ENCODE measurements at regions not wholly inside any gene's neighbourhood (a gene's known extent, or its start where the extent isn't known, plus 50 kb on each side); places are given as distances from the start of the nearest gene placed in this dataset.

DNA sequence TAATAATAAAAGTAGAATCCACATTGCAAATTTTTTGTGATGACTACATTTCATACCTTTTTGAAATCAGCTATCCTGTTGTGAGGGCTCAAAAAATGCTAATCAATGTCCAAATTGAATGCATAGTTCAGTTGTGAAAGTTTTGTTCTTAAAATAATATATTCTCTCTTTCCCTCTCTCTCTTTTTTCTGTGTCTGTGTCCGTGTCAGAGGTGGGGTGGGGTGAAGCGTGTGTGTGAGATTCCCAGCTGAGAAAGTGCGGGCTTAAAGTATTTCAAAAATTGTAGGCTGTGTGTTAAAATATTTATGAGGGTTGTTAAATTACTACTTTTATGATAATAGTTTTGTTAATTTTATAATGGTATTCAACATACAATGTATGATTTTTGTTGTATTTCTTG, 388.0 kb upstream of the LRRTM4 start:
- Histone ChIP-seq H3K4me3 (ENCODE audit: low read depth, low read length, poor library complexity, severe bottlenecking) (no peak overlapping the region), H3K27ac (ENCODE audit: low read depth, low read length, poor library complexity, severe bottlenecking) (no peak overlapping the region), H3K9ac (ENCODE audit: low read length) (no peak overlapping the region), H3K79me2 (ENCODE audit: insufficient read depth, low read length) (no peaks in the 10 kb centered on the region), H2AFZ (ENCODE audit: low read length) (no peak overlapping the region), H4K20me1 (ENCODE audit: insufficient read depth, low read length) (no peaks in the 10 kb centered on the region), H3K9me3 (ENCODE audit: low read length) (no peaks in the 10 kb centered on the region), H3K4me2 (ENCODE audit: low read length) (no peak overlapping the region), H3K4me1 (ENCODE audit: insufficient read depth, low read length, severe bottlenecking) (no peaks in the 10 kb centered on the region), H3F3A (ENCODE audit: insufficient read depth, low read length) (no peaks in the 10 kb centered on the region), H3K9me2 (ENCODE audit: low read depth, low read length) (no peaks in the 10 kb centered on the region), H3K27me3 (ENCODE audit: insufficient read depth, low read length) (no peaks in the 10 kb centered on the region), H3K36me3 (ENCODE audit: insufficient read depth, low read length) (no peaks in the 10 kb centered on the region)
- TF ChIP-seq, protein P1, sequence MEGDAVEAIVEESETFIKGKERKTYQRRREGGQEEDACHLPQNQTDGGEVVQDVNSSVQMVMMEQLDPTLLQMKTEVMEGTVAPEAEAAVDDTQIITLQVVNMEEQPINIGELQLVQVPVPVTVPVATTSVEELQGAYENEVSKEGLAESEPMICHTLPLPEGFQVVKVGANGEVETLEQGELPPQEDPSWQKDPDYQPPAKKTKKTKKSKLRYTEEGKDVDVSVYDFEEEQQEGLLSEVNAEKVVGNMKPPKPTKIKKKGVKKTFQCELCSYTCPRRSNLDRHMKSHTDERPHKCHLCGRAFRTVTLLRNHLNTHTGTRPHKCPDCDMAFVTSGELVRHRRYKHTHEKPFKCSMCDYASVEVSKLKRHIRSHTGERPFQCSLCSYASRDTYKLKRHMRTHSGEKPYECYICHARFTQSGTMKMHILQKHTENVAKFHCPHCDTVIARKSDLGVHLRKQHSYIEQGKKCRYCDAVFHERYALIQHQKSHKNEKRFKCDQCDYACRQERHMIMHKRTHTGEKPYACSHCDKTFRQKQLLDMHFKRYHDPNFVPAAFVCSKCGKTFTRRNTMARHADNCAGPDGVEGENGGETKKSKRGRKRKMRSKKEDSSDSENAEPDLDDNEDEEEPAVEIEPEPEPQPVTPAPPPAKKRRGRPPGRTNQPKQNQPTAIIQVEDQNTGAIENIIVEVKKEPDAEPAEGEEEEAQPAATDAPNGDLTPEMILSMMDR (IDR thresholded peaks at IDR 0.05; ENCODE audit: low read length), result no peak
- no peak for TF ChIP-seq EZH2 (IDR thresholded peaks at IDR 0.05; ENCODE audit: borderline replicate concordance, low read length)

DNA sequence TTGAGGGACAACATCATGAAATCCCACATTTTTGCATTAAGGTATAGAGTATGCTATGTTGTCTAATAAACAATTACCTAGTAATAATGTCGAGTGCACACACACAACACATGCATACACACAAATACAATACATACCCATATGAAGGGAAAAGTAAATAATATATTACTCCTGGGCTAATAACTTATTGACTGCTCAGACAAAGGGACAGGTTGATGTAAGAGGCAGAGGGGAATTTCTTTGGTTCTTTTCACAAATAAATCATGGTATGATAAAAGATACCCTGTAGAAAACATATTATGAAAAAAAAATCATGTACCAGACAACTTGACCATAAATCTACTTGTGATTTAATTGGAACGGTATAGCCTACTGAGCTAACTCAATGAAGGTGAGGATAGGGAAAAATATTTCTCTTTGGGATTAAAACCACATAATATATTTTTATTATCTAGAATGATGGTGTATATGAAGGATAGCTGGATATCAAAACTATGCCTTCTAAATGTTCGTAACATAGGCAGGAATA, 398.7 kb upstream of the LRRTM4 start:
- no peaks in the 10 kb centered on the region for H3K4me1 ChIP-seq (ENCODE audit: insufficient read depth, low read length, severe bottlenecking)
- no peak for TF ChIP-seq EZH2 (IDR thresholded peaks at IDR 0.05; ENCODE audit: borderline replicate concordance, low read length)
- H3K9me2 ChIP-seq (ENCODE audit: low read depth, low read length), result no peaks in the 10 kb centered on the region
- no peaks in the 10 kb centered on the region for H3K27me3 ChIP-seq (ENCODE audit: insufficient read depth, low read length)
- no peaks in the 10 kb centered on the region for H3K36me3 ChIP-seq (ENCODE audit: insufficient read depth, low read length)
- no peaks in the 10 kb centered on the region for H3K9me3 ChIP-seq (ENCODE audit: low read length)
- H3F3A ChIP-seq (ENCODE audit: insufficient read depth, low read length), result no peaks in the 10 kb centered on the region
- H3K79me2 ChIP-seq (ENCODE audit: insufficient read depth, low read length), result no peaks in the 10 kb centered on the region
- H3K4me3 ChIP-seq (ENCODE audit: low read depth, low read length, poor library complexity, severe bottlenecking), result no peak overlapping the region
- H2AFZ ChIP-seq (ENCODE audit: low read length), result no peak overlapping the region
- no peaks in the 10 kb centered on the region for H4K20me1 ChIP-seq (ENCODE audit: insufficient read depth, low read length)
- H3K9ac ChIP-seq (ENCODE audit: low read length), result no peak overlapping the region
- H3K4me2 ChIP-seq (ENCODE audit: low read length), result no peak overlapping the region
- H3K27ac ChIP-seq (ENCODE audit: low read depth, low read length, poor library complexity, severe bottlenecking), result no peak overlapping the region

DNA sequence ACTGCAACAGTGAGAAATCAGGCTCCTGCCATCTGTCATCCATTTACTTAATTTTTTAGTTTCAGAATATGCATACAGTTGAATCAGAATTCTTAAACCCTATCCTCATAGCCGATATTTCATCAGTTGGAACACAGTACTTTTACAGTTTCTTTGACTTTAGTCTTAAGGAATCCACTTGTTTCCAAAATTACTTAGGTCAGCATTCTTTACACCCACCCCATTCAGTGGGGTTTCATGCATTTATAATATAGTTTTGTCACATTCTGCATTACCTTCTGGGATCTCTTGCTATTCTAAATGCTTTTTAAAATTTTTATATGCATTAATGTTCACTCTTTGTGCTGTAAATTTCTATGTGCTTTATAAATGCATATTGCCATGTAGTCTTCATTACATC, 400.4 kb upstream of the LRRTM4 start:
- H3F3A ChIP-seq (ENCODE audit: insufficient read depth, low read length), result no peaks in the 10 kb centered on the region
- H3K9me3 ChIP-seq (ENCODE audit: low read length), result no peaks in the 10 kb centered on the region
- H3K79me2 ChIP-seq (ENCODE audit: insufficient read depth, low read length), result no peaks in the 10 kb centered on the region
- H4K20me1 ChIP-seq (ENCODE audit: insufficient read depth, low read length), result no peaks in the 10 kb centered on the region
- no peaks in the 10 kb centered on the region for H3K9me2 ChIP-seq (ENCODE audit: low read depth, low read length)
- H3K4me2 ChIP-seq (ENCODE audit: low read length), result no peak overlapping the region
- no peaks in the 10 kb centered on the region for H3K27me3 ChIP-seq (ENCODE audit: insufficient read depth, low read length)
- no peak for TF ChIP-seq EZH2 (IDR thresholded peaks at IDR 0.05; ENCODE audit: borderline replicate concordance, low read length)
- TF ChIP-seq, protein P1 (IDR thresholded peaks at IDR 0.05; ENCODE audit: low read length), result no peak
- H3K4me1 ChIP-seq (ENCODE audit: insufficient read depth, low read length, severe bottlenecking), result no peaks in the 10 kb centered on the region
- H3K27ac ChIP-seq (ENCODE audit: low read depth, low read length, poor library complexity, severe bottlenecking), result no peak overlapping the region
- H3K4me3 ChIP-seq (ENCODE audit: low read depth, low read length, poor library complexity, severe bottlenecking), result no peak overlapping the region
- no peak overlapping the region for H3K9ac ChIP-seq (ENCODE audit: low read length)
- no peak overlapping the region for H2AFZ ChIP-seq (ENCODE audit: low read length)
- no peaks in the 10 kb centered on the region for H3K36me3 ChIP-seq (ENCODE audit: insufficient read depth, low read length)

DNA sequence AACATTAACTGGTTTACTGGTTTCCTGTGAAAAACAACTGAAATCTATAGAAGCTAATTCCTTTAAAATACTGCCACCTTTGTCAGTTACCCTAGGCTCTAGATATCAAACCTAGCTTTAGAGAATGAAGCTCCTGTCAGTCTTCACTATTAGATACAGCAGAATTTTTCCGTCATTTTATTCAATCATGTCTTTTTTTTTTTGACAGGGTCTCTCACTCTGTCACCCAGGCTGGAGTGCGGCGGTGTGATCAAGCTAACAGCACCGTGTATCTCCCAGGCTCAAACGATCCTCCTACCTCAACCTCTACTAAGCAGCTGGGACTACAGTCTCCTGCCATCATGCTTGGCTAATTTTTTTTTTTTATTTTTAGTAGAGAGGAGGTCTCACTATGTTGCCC, 415.2 kb upstream of the LRRTM4 start:
- TF ChIP-seq EZH2 (IDR thresholded peaks at IDR 0.05; ENCODE audit: borderline replicate concordance, low read length), result no peak
- TF ChIP-seq, protein P1 (IDR thresholded peaks at IDR 0.05; ENCODE audit: low read length), result no peak
- H3K79me2 ChIP-seq (ENCODE audit: insufficient read depth, low read length), result no peaks in the 10 kb centered on the region
- H2AFZ ChIP-seq (ENCODE audit: low read length), result no peak overlapping the region
- no peaks in the 10 kb centered on the region for H3F3A ChIP-seq (ENCODE audit: insufficient read depth, low read length)
- no peaks in the 10 kb centered on the region for H3K27me3 ChIP-seq (ENCODE audit: insufficient read depth, low read length)
- no peaks in the 10 kb centered on the region for H4K20me1 ChIP-seq (ENCODE audit: insufficient read depth, low read length)
- H3K4me3 ChIP-seq (ENCODE audit: low read depth, low read length, poor library complexity, severe bottlenecking), result no peak overlapping the region
- H3K9me2 ChIP-seq (ENCODE audit: low read depth, low read length), result no peaks in the 10 kb centered on the region
- no peak overlapping the region for H3K9ac ChIP-seq (ENCODE audit: low read length)
- no peaks in the 10 kb centered on the region for H3K9me3 ChIP-seq (ENCODE audit: low read length)
- no peak overlapping the region for H3K27ac ChIP-seq (ENCODE audit: low read depth, low read length, poor library complexity, severe bottlenecking)
- H3K4me1 ChIP-seq (ENCODE audit: insufficient read depth, low read length, severe bottlenecking), result no peaks in the 10 kb centered on the region
- no peak overlapping the region for H3K4me2 ChIP-seq (ENCODE audit: low read length)
- no peaks in the 10 kb centered on the region for H3K36me3 ChIP-seq (ENCODE audit: insufficient read depth, low read length)

All from OCI-LY1 (cell line).